ENCODE measurements at regions not wholly inside any gene's neighbourhood (a gene's known extent, or its start where the extent isn't known, plus 50 kb on each side); places are given as distances from the start of the nearest gene placed in this dataset.

DNA sequence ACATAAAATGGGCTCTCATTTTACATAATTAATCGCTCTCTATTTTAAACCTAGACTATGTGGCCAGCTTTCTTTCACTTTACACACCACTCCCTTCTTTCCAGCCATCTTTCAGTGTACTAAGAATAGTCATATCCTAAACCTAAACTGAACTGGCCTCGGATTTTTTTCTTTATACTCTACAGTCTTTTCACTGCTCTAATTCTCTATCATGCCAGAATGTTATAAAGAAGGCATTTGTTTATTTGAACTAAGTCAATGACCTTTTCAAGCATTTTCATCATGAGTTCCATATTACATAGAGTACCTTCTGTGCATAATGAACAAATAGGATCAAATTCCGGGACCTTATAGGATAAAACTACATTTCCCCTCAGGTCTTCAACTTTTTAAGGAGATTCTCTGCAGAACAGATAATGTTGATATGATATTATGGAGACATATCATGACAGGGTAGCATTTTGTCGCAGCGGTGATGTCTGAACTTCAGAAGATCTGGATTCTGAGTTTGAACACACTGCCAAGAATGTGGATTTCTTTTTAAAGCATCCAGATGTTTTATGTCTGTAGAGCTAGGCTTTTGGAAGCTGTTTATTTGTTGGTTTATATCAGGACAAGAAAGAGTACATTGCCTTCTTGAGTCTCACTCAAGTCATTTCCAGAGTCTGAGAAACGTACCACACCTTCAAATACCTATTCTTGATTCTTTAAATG is 1047.3 kb downstream of the MCTP2 start:
- TF ChIP-seq POLR2AphosphoS5 (IDR thresholded peaks at IDR 0.05; ENCODE audit: low read depth, low read length) (no peak), POLR2A (IDR thresholded peaks at IDR 0.05; ENCODE audit: low read depth, low read length) (no peak), TAF1 (IDR thresholded peaks at IDR 0.05; ENCODE audit: low read depth, low read length) (no peak), PAX5 (IDR thresholded peaks at IDR 0.05; ENCODE audit: insufficient read depth, low read length, severe bottlenecking) (no peak), SPI1 (IDR thresholded peaks at IDR 0.05; ENCODE audit: low read depth, low read length) (no peak), POU2F2 (IDR thresholded peaks at IDR 0.05; ENCODE audit: low read depth, low read length) (no peak)

Measured in GM12891 (cell line).